SK-N-SH (cell line): ENCODE measurements at regions not wholly inside any gene's neighbourhood (a gene's known extent, or its start where the extent isn't known, plus 50 kb on each side); places are given as distances from the start of the nearest gene placed in this dataset.

Source experiments
- CTCF ChIA-PET: fragments of 300-600, 350-600 bp; formaldehyde crosslinking; extraction: SDS; loops from one replicate; lab custom pipeline; 2021; lab: Yijun Ruan, JAX
- POLR2A ChIA-PET: fragments of 350-600 bp; sonication (Branson Sonifier 250); formaldehyde crosslinking; extraction: SDS; loops from one replicate; lab custom pipeline; 2020; ENCODE audit warnings: antibody characterized with exemption, inconsistent platforms; lab: Yijun Ruan, JAX
- DNase-seq: peaks from one replicate; pipeline ENCODE4 v3.0.0; 2012
- H2AFZ ChIP-seq: fragments of 200-600 bp; sonication (generic); 2 replicates; pipeline ENCODE4 v1.8.1; 2016; ENCODE audit warnings: antibody characterized with exemption, mild to moderate bottlenecking, low read depth
- H3F3A ChIP-seq: fragments of 200-600 bp; sonication (generic); replicated peaks from 2 replicates; pipeline ENCODE3; 2016; ENCODE audit warnings: antibody characterized with exemption, mild to moderate bottlenecking; ENCODE audit not compliant: insufficient read depth
- H3K27ac ChIP-seq, 2 experiments: fragments of 200-500 bp in 1 of 2; fragments of 200-600 bp in 1 of 2; sonication (Bioruptor generic) in 1 of 2; sonication (generic), shearing (Covaris generic) in 1 of 2; 2 replicates each; pipeline versions ENCODE4 v1.5.1 to v1.6.1; 2014 to 2016; ENCODE audit warnings: low read depth in 2 of 2, inconsistent platforms in 1 of 2, low read length in 1 of 2, mild to moderate bottlenecking in 1 of 2, mixed read lengths in 1 of 2
- H3K27me3 ChIP-seq: fragments of 200-600 bp; sonication (generic), shearing (Covaris generic); 2 replicates; pipeline ENCODE4 v1.6.1; 2016; ENCODE audit warnings: mixed run types; ENCODE audit not compliant: insufficient read depth
- H3K36me3 ChIP-seq, 2 experiments: fragments of 200-500 bp in 1 of 2; fragments of 200-600 bp in 1 of 2; sonication (Bioruptor generic) in 1 of 2; sonication (generic) in 1 of 2; replicated peaks in 1 of 2; 2 replicates each; pipeline versions ENCODE3 to v1.5.1; 2014 to 2016; ENCODE audit warnings: low read length in 1 of 2, mild to moderate bottlenecking in 1 of 2; ENCODE audit not compliant: insufficient read depth in 2 of 2, control insufficient read depth in 1 of 2
- H3K4me1 ChIP-seq, 2 experiments: fragments of 200-500 bp in 1 of 2; fragments of 200-600 bp in 1 of 2; sonication (Bioruptor generic) in 1 of 2; sonication (generic), shearing (Covaris generic) in 1 of 2; 2 replicates each; pipeline versions ENCODE4 v1.5.1 to v1.6.1; 2014 to 2016; ENCODE audit warnings: low read depth in 1 of 2, low read length in 1 of 2, mixed run types in 1 of 2; ENCODE audit not compliant: insufficient read depth in 2 of 2, control insufficient read depth in 1 of 2
- H3K4me2 ChIP-seq: fragments of 200-600 bp; sonication (generic), shearing (Covaris generic); 2 replicates; pipeline ENCODE4 v1.6.1; 2017; ENCODE audit warnings: mixed run types
- H3K4me3 ChIP-seq, 2 experiments: fragments of 200-500 bp in 1 of 2; fragments of 200-600 bp in 1 of 2; sonication (Bioruptor generic) in 1 of 2; sonication (generic), shearing (Covaris generic) in 1 of 2; 2 replicates each; pipeline versions ENCODE4 v1.5.1 to v1.8.1; 2014 to 2016; ENCODE audit warnings: low read depth in 2 of 2, inconsistent platforms in 1 of 2, low read length in 1 of 2, mild to moderate bottlenecking in 1 of 2, mixed read lengths in 1 of 2, moderate library complexity in 1 of 2
- H3K79me2 ChIP-seq: fragments of 200-600 bp; sonication (generic); 2 replicates; pipeline ENCODE4 v1.8.1; 2017; ENCODE audit warnings: mild to moderate bottlenecking; ENCODE audit not compliant: insufficient read depth
- H3K9ac ChIP-seq: fragments of 200-600 bp; sonication (generic); 2 replicates; pipeline ENCODE4 v1.6.1; 2017; ENCODE audit warnings: mixed run types
- H3K9me2 ChIP-seq: fragments of 200-600 bp; sonication (generic); 2 replicates; pipeline ENCODE4 v1.6.1; 2017; ENCODE audit warnings: mixed run types
- H3K9me3 ChIP-seq: fragments of 200-600 bp; sonication (generic); 2 replicates; pipeline ENCODE4 v1.6.1; 2017; ENCODE audit warnings: mixed run types, mild to moderate bottlenecking, moderate library complexity
- H4K20me1 ChIP-seq: fragments of 200-600 bp; sonication (generic); 2 replicates; pipeline ENCODE4 v1.6.1; 2017; ENCODE audit warnings: mild to moderate bottlenecking, mixed run types; ENCODE audit not compliant: insufficient read depth
- FOXJ3 ChIP-seq: sonication (generic); formaldehyde crosslinking; IDR thresholded peaks from 2 replicates; pipeline ENCODE4 v1.5.1; 2020; ENCODE audit warnings: mild to moderate bottlenecking, missing genetic modification reagents
- FOXM1 ChIP-seq: IDR thresholded peaks from 2 replicates; pipeline ENCODE4 v1.4.0; 2012; ENCODE audit warnings: low read depth, mild to moderate bottlenecking
- GABPA ChIP-seq: IDR thresholded peaks from 2 replicates; pipeline ENCODE4 v1.4.0; 2012; ENCODE audit warnings: low read depth, mild to moderate bottlenecking
- GATA2 ChIP-seq: sonication (generic); formaldehyde crosslinking; IDR thresholded peaks from 2 replicates; pipeline ENCODE4 v1.5.0; 2020; ENCODE audit warnings: mild to moderate bottlenecking, missing genetic modification reagents
- IRF3 ChIP-seq: fragments of 150-350 bp; IDR thresholded peaks from 2 replicates; pipeline ENCODE4 v1.6.1; 2016; ENCODE audit warnings: mild to moderate bottlenecking, low read depth, low read length
- JUND ChIP-seq: IDR thresholded peaks from 2 replicates; pipeline ENCODE4 v1.4.0; 2012
- MAX ChIP-seq: IDR thresholded peaks from 2 replicates; pipeline ENCODE4 v1.4.0; 2012; ENCODE audit warnings: low read depth
- MEF2A ChIP-seq: IDR thresholded peaks from 2 replicates; pipeline ENCODE4 v1.4.0; 2012; ENCODE audit warnings: low read depth, borderline replicate concordance
- NFIC ChIP-seq: IDR thresholded peaks from 2 replicates; pipeline ENCODE4 v1.4.0; 2012; ENCODE audit warnings: borderline replicate concordance
- PBX3 ChIP-seq: IDR thresholded peaks from 2 replicates; pipeline ENCODE4; 2012
- POLR2AphosphoS5 ChIP-seq: IDR thresholded peaks from 2 replicates; pipeline ENCODE4 v1.6.1; 2012; ENCODE audit warnings: low read depth, low read length
- RAD21 ChIP-seq: IDR thresholded peaks from 2 replicates; pipeline ENCODE4 v1.6.1; 2012; ENCODE audit warnings: mild to moderate bottlenecking, low read length
- REST ChIP-seq: IDR thresholded peaks from 2 replicates; pipeline ENCODE4 v1.6.1; 2012; ENCODE audit warnings: mild to moderate bottlenecking, low read depth, low read length, moderate library complexity
- RXRA ChIP-seq: IDR thresholded peaks from 2 replicates; pipeline ENCODE4 v1.4.0; 2012; ENCODE audit warnings: low read depth, mild to moderate bottlenecking, borderline replicate concordance
- TAF1 ChIP-seq: IDR thresholded peaks from 2 replicates; pipeline ENCODE4 v1.6.1; 2012; ENCODE audit warnings: low read depth, mild to moderate bottlenecking, low read length, moderate library complexity, borderline replicate concordance
- USF1 ChIP-seq: IDR thresholded peaks from 2 replicates; pipeline ENCODE4 v1.4.0; 2012; ENCODE audit warnings: low read depth, borderline replicate concordance
- USF2 ChIP-seq: fragments of 150-350 bp; IDR thresholded peaks from 2 replicates; pipeline ENCODE4 v1.6.1; 2017; ENCODE audit warnings: antibody characterized with exemption, low read length, low read depth, borderline replicate concordance
- YY1 ChIP-seq: IDR thresholded peaks from 2 replicates; pipeline ENCODE4 v1.4.0; 2012; ENCODE audit warnings: low read depth, mild to moderate bottlenecking
- WGBS: methylation state at CpG from one replicate; pipeline ENCODE4 v1.1.6; 2017; ENCODE audit warnings: low lambda C conversion rate; 5-methylcytosine and 5-hydroxymethylcytosine counted together

GRCh38 chr11:130573767-130574166, 125.3 kb downstream of the ADAMTS15 start:
- H3K79me2 ChIP-seq, result no peaks in the 10 kb centered on the region
- ChIA-PET POLR2A (no interaction called here), CTCF (no interaction called here)
- H3F3A ChIP-seq, result no peaks in the 10 kb centered on the region
- H3K36me3 ChIP-seq, result no peaks in the 10 kb centered on the region
- H3K4me1 ChIP-seq, result no peaks in the 10 kb centered on the region
- no peak overlapping the region for H3K27ac ChIP-seq
- H3K9me3 ChIP-seq, result no peaks in the 10 kb centered on the region
- H3K4me3 ChIP-seq, result no peak overlapping the region
- no peak for TF ChIP-seq POLR2AphosphoS5
- TF ChIP-seq JUND, result no peak
- TF ChIP-seq PBX3, result no peak
- no peak for TF ChIP-seq RXRA
- TF ChIP-seq USF2, result no peak
- TF ChIP-seq YY1, result no peak
- TF ChIP-seq GABPA, result no peak
- TF ChIP-seq IRF3, result no peak
- no peak for TF ChIP-seq MAX
- no peak for TF ChIP-seq USF1
- TF ChIP-seq MEF2A, result no peak
- no peak for TF ChIP-seq TAF1
- TF ChIP-seq GATA2 (CRISPR knock-in tag), result no peak
- TF ChIP-seq RAD21, result no peak
- no peak for TF ChIP-seq REST
- no peak for TF ChIP-seq FOXM1
- TF ChIP-seq FOXJ3 (CRISPR knock-in tag), result no peak
- no peak for TF ChIP-seq NFIC
- no peaks in the 10 kb centered on the region for H3K27me3 ChIP-seq
- DNase-seq, result no peak
- H3K9ac ChIP-seq, result no peak overlapping the region
- no peak overlapping the region for H3K4me2 ChIP-seq
- no peaks in the 10 kb centered on the region for H4K20me1 ChIP-seq
- WGBS, result 80% methylated on average over 2 of the region's 2 CpGs
- no peak overlapping the region for H2AFZ ChIP-seq
- no peaks in the 10 kb centered on the region for H3K9me2 ChIP-seq
